ENCODE measurements at regions not wholly inside any gene's neighbourhood (a gene's known extent, or its start where the extent isn't known, plus 50 kb on each side); places are given as distances from the start of the nearest gene placed in this dataset.
"Not testable (repeated sequence)": the region's sequence is repeated elsewhere in the genome, so short reads cannot be mapped to it uniquely, and the experiment has no call there.

DNA sequence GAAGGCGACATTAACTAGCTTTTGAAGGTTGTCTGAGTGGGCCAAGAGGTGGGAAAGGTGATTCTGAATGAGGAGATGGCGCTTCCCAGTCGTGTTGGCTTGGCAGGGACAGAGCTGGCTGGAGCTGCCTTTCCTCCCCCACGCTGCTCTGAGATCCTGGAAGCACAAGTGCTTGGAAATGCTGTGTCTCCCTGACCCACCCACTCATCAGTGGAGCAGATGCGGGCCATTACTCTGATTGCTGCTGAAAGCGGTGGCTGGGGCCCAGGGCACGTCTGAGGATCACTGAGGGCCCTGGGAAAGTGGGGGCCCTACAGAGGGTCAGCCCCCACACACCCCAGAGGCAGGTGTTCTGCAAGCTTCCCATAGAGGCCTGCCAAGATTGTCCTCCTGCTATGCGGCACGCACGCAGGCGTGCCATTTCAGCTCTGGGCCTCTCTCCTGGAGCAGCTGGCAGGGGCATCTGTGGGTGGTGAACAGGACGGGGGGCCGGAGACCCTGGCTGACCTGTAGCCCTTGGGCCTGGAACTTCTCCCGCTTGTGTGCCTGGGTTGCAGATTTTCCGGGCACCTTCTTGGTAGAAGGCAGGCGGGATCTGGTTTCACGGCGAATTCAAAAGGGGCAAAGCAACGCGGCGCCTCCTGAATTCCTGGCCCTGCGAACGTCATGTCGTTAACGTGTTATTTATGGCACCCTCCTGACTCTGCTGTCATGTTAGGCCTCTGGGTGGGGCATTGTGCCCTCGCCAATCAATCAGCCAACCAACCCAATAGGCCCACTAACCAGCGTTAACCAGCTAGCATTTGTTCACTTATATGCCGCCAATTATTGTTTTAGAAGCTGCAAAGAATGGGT lies 133.8 kb upstream of the TBX3 start:
- no peak for DNase-seq (ENCODE audit: low read depth in 2 of 3, low spot score in 2 of 3)

- DNase-seq (ENCODE audit: low read depth in 2 of 3, low spot score in 2 of 3), result no peak
Observed at GRCh38 chr12:114815026-114815795, 131.2 kb upstream of the TBX3 start.

- DNase-seq (ENCODE audit: low read depth in 2 of 3, low spot score in 2 of 3), result peak in 1 of 3 donors; percentile 5
Observed at GRCh38 chr12:114812858-114813761, 129.1 kb upstream of the TBX3 start.

DNA sequence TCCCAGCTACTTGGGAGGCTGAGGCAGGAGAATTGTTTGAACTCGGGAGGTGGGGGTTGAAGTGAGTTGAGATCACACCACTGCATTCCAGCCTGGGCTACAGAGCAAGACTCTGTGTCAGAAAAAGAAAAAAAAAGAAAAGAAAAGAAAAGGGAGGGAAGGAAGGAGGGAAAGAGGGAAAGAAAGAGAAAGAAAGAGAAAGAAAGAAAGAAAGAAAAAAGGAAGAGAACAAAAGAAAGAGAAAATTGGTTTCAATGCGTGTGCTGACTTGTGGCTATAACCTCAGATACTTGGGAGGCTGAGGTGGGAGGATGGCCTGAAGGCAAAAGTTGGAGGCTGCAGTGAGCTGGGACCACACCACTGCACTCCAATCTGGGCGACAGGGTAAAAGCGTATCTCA lies 128.4 kb upstream of the TBX3 start:
- DNase-seq (ENCODE audit: low read depth in 2 of 3, low spot score in 2 of 3), result no peak

- DNase-seq (ENCODE audit: low read depth in 2 of 3, low spot score in 2 of 3), result no peak
Observed at GRCh38 chr12:114809097-114809496, 125.1 kb upstream of the TBX3 start.

DNA sequence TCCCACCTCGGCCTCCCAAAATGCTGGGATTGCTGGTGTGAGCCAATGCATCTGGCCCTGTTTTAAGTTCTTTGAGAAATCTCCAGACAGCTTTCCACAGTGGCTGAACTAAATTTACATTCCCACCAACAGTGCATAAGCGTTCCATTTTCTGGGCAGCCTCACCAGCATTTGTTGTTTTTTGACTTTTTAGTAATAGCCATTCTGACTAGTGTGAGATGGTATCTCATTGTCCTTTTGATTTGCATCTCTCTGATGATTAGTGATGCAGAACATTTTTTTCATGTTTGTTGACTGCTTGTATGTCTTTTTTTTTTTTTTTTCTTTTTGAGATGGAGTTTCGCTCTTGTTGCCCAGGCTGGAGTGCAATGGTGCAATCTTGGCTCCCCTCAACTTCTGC lies 117.4 kb upstream of the TBX3 start:
- not testable (repeated sequence) for DNase-seq (ENCODE audit: low read depth in 2 of 3, low spot score in 2 of 3)

DNA sequence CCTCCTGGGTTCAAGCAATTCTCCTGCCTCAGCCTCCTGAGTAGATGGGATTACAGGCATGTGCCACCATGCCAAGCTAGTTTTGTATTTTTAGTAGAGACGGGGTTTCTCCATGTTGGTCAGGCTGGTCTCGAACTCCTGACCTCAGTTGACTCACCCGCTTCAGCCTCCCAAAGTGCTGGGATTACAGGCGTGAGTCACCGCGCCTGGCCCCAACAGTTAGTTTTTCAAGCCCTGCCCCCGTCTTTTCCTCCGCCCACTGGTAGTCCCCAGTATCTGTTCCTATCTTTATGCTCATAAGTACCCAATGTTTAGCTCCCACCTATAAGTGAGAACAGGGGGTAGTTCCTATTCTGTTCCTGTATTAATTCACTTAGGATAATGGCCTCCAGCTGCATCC lies 116.6 kb upstream of the TBX3 start:
- not testable (repeated sequence) for DNase-seq (ENCODE audit: low read depth in 2 of 3, low spot score in 2 of 3)

- DNase-seq (ENCODE audit: low read depth in 2 of 3, low spot score in 2 of 3), result no peak
Observed at GRCh38 chr12:114799574-114800487, 115.9 kb upstream of the TBX3 start.

DNA sequence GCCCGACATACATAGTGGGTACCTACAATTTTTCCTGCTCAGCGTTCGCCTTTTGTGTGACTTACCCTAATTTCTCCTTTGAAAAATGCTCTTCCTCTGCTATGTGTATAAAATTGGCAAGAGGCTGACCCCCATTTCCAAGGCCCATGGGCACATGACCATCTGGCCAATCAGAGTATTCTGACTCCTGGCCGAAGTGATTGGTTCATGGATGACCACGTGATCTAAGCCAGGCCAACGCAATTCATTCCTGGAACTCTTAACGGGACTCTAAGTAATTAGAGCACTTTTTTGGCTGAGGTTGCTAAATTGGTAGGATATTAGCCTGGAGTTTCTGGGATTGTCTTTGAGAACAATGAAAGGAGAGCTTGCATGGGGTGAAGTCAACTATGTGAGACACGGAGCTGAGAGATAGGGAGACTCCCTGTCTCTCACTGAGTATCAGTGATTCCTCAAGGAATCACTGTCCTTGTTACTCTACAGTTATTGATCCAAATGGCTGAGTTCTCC lies 110.1 kb upstream of the TBX3 start:
- no peak for DNase-seq (ENCODE audit: low read depth in 2 of 3, low spot score in 2 of 3)

DNA sequence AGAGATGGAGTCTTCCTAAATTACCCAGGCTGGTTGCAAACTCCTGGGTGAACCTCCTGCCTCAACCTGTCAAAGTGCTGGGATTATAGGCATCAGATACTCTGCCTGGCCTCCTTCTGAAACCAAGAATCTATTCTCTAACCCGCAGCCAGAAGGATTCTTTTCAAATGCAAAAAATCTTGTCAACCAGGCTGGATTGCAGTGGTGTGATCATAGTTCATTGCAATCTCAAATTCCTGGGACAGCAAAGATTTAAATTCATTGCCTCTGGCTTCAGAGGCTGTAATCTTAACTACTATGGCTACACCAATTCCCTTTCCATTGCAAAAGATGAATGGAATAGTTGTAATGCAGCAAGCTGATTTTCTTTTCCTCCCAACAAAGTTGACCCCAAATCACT lies 106.3 kb upstream of the TBX3 start:
- DNase-seq (ENCODE audit: low read depth in 2 of 3, low spot score in 2 of 3), result no peak

- no peak for DNase-seq (ENCODE audit: low read depth in 2 of 3, low spot score in 2 of 3)
Observed at GRCh38 chr12:114789821-114790220, 105.8 kb upstream of the TBX3 start.

- no peak for DNase-seq (ENCODE audit: low read depth in 2 of 3, low spot score in 2 of 3)
Observed at GRCh38 chr12:114789276-114789675, 105.3 kb upstream of the TBX3 start.

DNA sequence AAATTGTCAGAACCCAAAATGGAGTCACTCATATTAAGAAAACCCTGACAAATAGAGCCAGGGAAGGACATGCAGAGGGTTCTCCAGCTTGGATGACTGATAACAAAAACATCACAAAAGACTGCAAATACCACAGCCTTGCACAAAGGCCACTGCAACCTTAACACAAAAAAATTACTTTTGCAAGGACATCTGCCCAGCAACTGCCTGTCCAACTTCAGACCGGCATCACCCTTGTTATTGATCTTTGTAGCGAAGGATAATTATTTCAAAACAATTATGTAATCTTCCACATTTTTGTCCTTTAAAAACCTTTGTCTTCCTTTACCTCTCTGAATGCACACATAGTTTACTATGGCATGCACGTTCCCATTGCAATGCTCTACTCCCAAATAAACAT lies 100.6 kb upstream of the TBX3 start:
- DNase-seq (ENCODE audit: low read depth in 2 of 3, low spot score in 2 of 3), result no peak

GRCh38 chr12:114783089-114783618 lies 99.2 kb upstream of the TBX3 start:
- no peak for DNase-seq (ENCODE audit: low read depth in 2 of 3, low spot score in 2 of 3)

DNA sequence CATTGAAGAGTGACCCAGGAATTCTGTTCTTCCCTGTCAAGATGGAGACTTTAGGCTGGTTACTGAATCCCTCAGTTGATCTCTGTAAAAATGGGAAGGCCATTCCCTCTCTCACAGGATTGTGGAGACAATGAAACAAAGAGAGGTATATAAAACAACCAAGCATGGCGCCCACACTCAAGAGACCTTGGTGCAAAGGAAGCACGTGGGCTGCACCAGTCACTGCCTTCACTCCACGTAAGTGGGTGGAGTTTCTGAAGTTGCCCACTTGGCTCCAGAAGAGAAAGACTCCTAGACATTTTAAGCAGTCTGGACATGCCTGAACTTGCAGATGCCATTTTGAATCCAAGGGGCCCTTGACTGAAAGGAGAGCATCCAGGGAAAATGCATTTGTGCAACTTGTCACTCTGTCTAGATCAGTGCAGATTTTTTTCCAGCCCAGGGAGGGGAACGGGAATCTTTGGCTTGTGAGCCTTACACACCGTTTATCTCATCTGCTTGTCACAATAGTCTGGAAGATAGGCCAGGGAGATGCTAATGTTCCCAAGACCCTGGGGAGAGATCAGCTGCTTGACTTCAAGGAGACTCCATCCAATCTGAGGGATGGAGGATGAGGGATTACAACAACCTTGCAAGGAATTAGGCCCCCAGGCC lies 96.9 kb upstream of the TBX3 start:
- DNase-seq (ENCODE audit: low read depth in 2 of 3, low spot score in 2 of 3), result no peak

GRCh38 chr12:114779647-114780046 lies 95.7 kb upstream of the TBX3 start:
- DNase-seq (ENCODE audit: low read depth in 2 of 3, low spot score in 2 of 3), result no peak

DNA sequence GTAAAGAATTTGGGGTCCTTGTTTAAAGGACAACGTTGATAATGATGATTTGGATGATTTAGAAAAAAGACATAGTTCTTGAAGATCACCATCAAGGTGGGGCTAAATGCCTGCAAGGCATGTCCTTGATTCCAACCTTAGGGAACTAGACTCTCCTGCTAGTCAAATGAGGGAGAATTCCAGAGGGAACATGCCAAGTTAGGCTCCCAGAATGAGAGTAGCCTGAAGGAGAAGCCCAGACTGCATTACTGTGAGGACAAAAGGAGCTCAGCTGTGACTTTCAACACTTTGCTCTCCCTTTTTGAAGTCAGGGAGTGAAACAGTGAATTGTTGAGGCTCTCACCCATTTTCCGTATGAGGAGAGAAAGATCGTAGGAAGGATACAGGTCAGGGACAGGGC lies 95.2 kb upstream of the TBX3 start:
- DNase-seq (ENCODE audit: low read depth in 2 of 3, low spot score in 2 of 3), result no peak

GRCh38 chr12:114776731-114777442 lies 92.9 kb upstream of the TBX3 start:
- DNase-seq (ENCODE audit: low read depth in 2 of 3, low spot score in 2 of 3), result no peak
